HepG2 (cell line): ENCODE measurements at regions not wholly inside any gene's neighbourhood (a gene's known extent, or its start where the extent isn't known, plus 50 kb on each side); places are given as distances from the start of the nearest gene placed in this dataset.

Experiments
- ATAC-seq: fragments of 200-7000 bp; cut with Tn5 transposase; 3 replicates; pipeline ENCODE4 v1.9.1; 2020; ENCODE audit warnings: mild to moderate bottlenecking, moderate library complexity
- BruUV-seq: library from RNA; stranded (reverse); fragments of 400-500 nt; replicated peaks from 2 replicates; lab custom pipeline; 2021; lab: Mats Ljungman, UMichigan
- CTCF ChIA-PET: fragments of 300-600 bp; formaldehyde crosslinking; extraction: SDS; loops from one replicate; lab custom pipeline; 2021; ENCODE audit warnings: low total read pairs, inconsistent platforms, low intra/inter-chr PET ratio; lab: Yijun Ruan, JAX
- POLR2A ChIA-PET: fragments of 350-600 bp; sonication (Branson Sonifier 250); formaldehyde crosslinking; loops from one replicate; lab custom pipeline; 2020; ENCODE audit warnings: antibody characterized with exemption, inconsistent platforms; lab: Yijun Ruan, JAX
- DNase-seq: peaks from one replicate; pipeline ENCODE4 v3.0.0-alpha.2; 2015; ENCODE audit warnings: low spot score
- FAIRE-seq: peaks from 3 replicates; lab custom pipeline; 2011; peaks lifted over from hg19 to GRCh38; lab: Jason Lieb, UNC
- H2AFZ ChIP-seq: one replicate; pipeline ENCODE4 v1.6.1; 2011; ENCODE audit warnings: low read length, inconsistent platforms
- H3K27ac ChIP-seq: fragments of 300-600 bp; 3 replicates; pipeline ENCODE4 v1.8.0; 2011; ENCODE audit warnings: mixed run types, mild to moderate bottlenecking, mixed read lengths, low read length, inconsistent platforms; ENCODE audit not compliant: insufficient read depth; ENCODE audit errors: extremely low read length
- H3K27me3 ChIP-seq, 2 experiments: fragments of 200-600 bp in 1 of 2; 2 replicates in 1 of 2; 3 replicates in 1 of 2; pipeline versions ENCODE4 v1.6.0 to v1.8.0; 2011; ENCODE audit warnings: low read length in 2 of 2, mild to moderate bottlenecking in 2 of 2, moderate library complexity in 2 of 2, inconsistent platforms in 1 of 2; ENCODE audit not compliant: insufficient read depth in 2 of 2, control insufficient read depth in 1 of 2
- H3K36me3 ChIP-seq, 2 experiments: fragments of 200-600 bp in 1 of 2; replicated peaks in 1 of 2; 2 replicates in 1 of 2; 3 replicates in 1 of 2; pipeline versions ENCODE4 v1.5.1 to v1.8.0; 2011; ENCODE audit warnings: low read length in 2 of 2, inconsistent platforms in 1 of 2; ENCODE audit not compliant: insufficient read depth in 2 of 2, control insufficient read depth in 1 of 2
- H3K4me1 ChIP-seq: 2 replicates; pipeline ENCODE4 v1.5.1; 2012; ENCODE audit warnings: low read length, inconsistent platforms; ENCODE audit not compliant: insufficient read depth
- H3K4me2 ChIP-seq: 2 replicates; pipeline ENCODE4 v1.6.0; 2011; ENCODE audit warnings: low read depth, low read length, inconsistent platforms
- H3K4me3 ChIP-seq, 3 experiments: fragments of 200-600 bp in 1 of 3; sonication (generic), shearing (Covaris generic) in 1 of 3; replicated peaks in 1 of 3; 2 replicates each; pipeline ENCODE4 v1.5.1; 2011 to 2016; ENCODE audit warnings: low read length in 3 of 3, inconsistent platforms in 2 of 3, low read depth in 2 of 3, mild to moderate bottlenecking in 2 of 3, control low read depth in 1 of 3, mixed read lengths in 1 of 3; ENCODE audit not compliant: insufficient read depth in 1 of 3
- H3K79me2 ChIP-seq: one replicate; pipeline ENCODE4 v1.6.1; 2011; ENCODE audit warnings: low read length, inconsistent platforms; ENCODE audit not compliant: insufficient read depth
- H3K9ac ChIP-seq: 2 replicates; pipeline ENCODE4 v1.6.0; 2011; ENCODE audit warnings: mild to moderate bottlenecking, low read depth, low read length, inconsistent platforms; ENCODE audit not compliant: insufficient read depth
- H3K9me3 ChIP-seq: 2 replicates; pipeline ENCODE4 v1.5.1; 2012; ENCODE audit warnings: mild to moderate bottlenecking, low read length
- H4K20me1 ChIP-seq: 2 replicates; pipeline ENCODE4 v1.6.0; 2011; ENCODE audit warnings: inconsistent platforms, mild to moderate bottlenecking, low read length, moderate library complexity; ENCODE audit not compliant: insufficient read depth
- CEBPB ChIP-seq: IDR thresholded peaks from 2 replicates; pipeline ENCODE4 v1.6.1; 2011; ENCODE audit warnings: low read depth, low read length, improper control_type of control experiment, borderline replicate concordance
- DMTF1 ChIP-seq: sonication (generic); formaldehyde crosslinking; IDR thresholded peaks from 2 replicates; pipeline ENCODE4 v1.4.0; 2020; ENCODE audit warnings: mild to moderate bottlenecking, missing genetic modification reagents
- HNF4A ChIP-seq: sonication (generic); formaldehyde crosslinking; IDR thresholded peaks from 2 replicates; pipeline ENCODE4 v1.4.0; 2020; ENCODE audit warnings: missing genetic modification reagents
- HNF4G ChIP-seq, 2 experiments: sonication (generic) in 1 of 2; formaldehyde crosslinking in 1 of 2; IDR thresholded peaks; 2 replicates each; pipeline versions ENCODE4 v1.4.0 to v1.6.1; 2011 to 2020; ENCODE audit warnings: borderline replicate concordance in 2 of 2, low read depth in 2 of 2, mild to moderate bottlenecking in 2 of 2, low read length in 1 of 2, missing genetic modification reagents in 1 of 2, moderate library complexity in 1 of 2
- HOXA9 ChIP-seq: sonication (generic); formaldehyde crosslinking; IDR thresholded peaks from 2 replicates; pipeline ENCODE4 v1.8.1; 2022; ENCODE audit warnings: missing genetic modification reagents, mild to moderate bottlenecking, moderate library complexity, borderline replicate concordance
- MAX ChIP-seq: IDR thresholded peaks from 2 replicates; pipeline ENCODE4 v1.6.1; 2012; ENCODE audit warnings: inconsistent platforms
- PPARG ChIP-seq: conservative IDR thresholded peaks from 2 replicates; pipeline ENCODE4 v1.6.1; 2016; ENCODE audit warnings: missing biosample characterization, missing genetic modification reagents
- SRY ChIP-seq: sonication (generic); formaldehyde crosslinking; IDR thresholded peaks from 2 replicates; pipeline ENCODE4 v1.8.0; 2022; ENCODE audit warnings: mild to moderate bottlenecking, missing genetic modification reagents
- ZBTB7A ChIP-seq: sonication (generic); formaldehyde crosslinking; IDR thresholded peaks from 2 replicates; pipeline ENCODE4 v1.8.0; 2022; ENCODE audit warnings: mild to moderate bottlenecking, missing genetic modification reagents
- ZEB1 ChIP-seq: IDR thresholded peaks from 2 replicates; pipeline ENCODE4 v1.6.1; 2012; ENCODE audit warnings: mild to moderate bottlenecking, low read depth, inconsistent platforms; ENCODE audit not compliant: insufficient replicate concordance
- ZNF33A ChIP-seq: sonication (generic); formaldehyde crosslinking; IDR thresholded peaks from 2 replicates; pipeline ENCODE4 v1.5.1; 2020; ENCODE audit warnings: missing genetic modification reagents, mild to moderate bottlenecking, moderate library complexity, borderline replicate concordance
- ZNF441 ChIP-seq: sonication (generic); formaldehyde crosslinking; IDR thresholded peaks from 2 replicates; pipeline ENCODE4 v1.7.0; 2021; ENCODE audit warnings: missing genetic modification reagents, borderline replicate concordance
- ZSCAN31 ChIP-seq: sonication (generic); formaldehyde crosslinking; IDR thresholded peaks from 2 replicates; pipeline ENCODE4 v1.5.0; 2020; ENCODE audit warnings: low read depth, mild to moderate bottlenecking, missing genetic modification reagents
- WGBS: methylation state at CpG from one replicate; pipeline ENCODE4 v1.1.6; 2017; ENCODE audit warnings: low lambda C conversion rate; 5-methylcytosine and 5-hydroxymethylcytosine counted together
- in situ Hi-C: cut with HindIII; loops from 2 replicates; pipeline ENCODE4 v1.10.0; 2017; ENCODE audit warnings: low pct_unique_long_range_greater_than_20kb; ENCODE audit not compliant: extremely low pct_ligation_motif_present
- intact Hi-C: fragments of 100-400 bp; cut with micrococcal nuclease; formaldehyde crosslinking; loops from one replicate; pipeline ENCODE4 v1.10.0; 2022; ENCODE audit not compliant: unreplicated experiment
- TF ChIP-seq, protein P1 (sequence below): IDR thresholded peaks from 2 replicates; pipeline ENCODE4 v1.6.1; 2016; ENCODE audit warnings: missing compliant biosample characterization, missing genetic modification reagents, borderline replicate concordance
- TF ChIP-seq, protein P2 (sequence below): sonication (generic); formaldehyde crosslinking; conservative IDR thresholded peaks from 2 replicates; pipeline ENCODE4 v1.8.0; 2022; ENCODE audit warnings: missing genetic modification reagents
- TF ChIP-seq, protein P3 (sequence below): sonication (generic); formaldehyde crosslinking; conservative IDR thresholded peaks from 2 replicates; pipeline ENCODE4 v1.8.1; 2023; ENCODE audit warnings: missing genetic modification reagents
- TF ChIP-seq, protein P4 (sequence below): sonication (generic); formaldehyde crosslinking; IDR thresholded peaks from 2 replicates; pipeline ENCODE4 v1.4.0; 2020; ENCODE audit warnings: mild to moderate bottlenecking, missing genetic modification reagents

- Histone ChIP-seq H4K20me1 (no peaks in the 10 kb centered on the region), H3K9ac (no peak overlapping the region), H3K36me3 (no peaks in the 10 kb centered on the region), H3K4me2 (no peak overlapping the region), H3K4me3 (no peak overlapping the region), H2AFZ (no peak overlapping the region), H3K9me3 (peaks cover 58% of the 10 kb centered on the region), H3K4me1 (no peaks in the 10 kb centered on the region), H3K27ac (no peak overlapping the region), H3K79me2 (no peaks in the 10 kb centered on the region), H3K27me3 (no peaks in the 10 kb centered on the region; a peak in 1 of 5 replicates)
- 25% methylated on average over 3 of the region's 3 CpGs for WGBS
- in situ Hi-C loops (no loop called here), intact Hi-C loops (no loop called here)
- FAIRE-seq (no peak), DNase-seq (no peak), ATAC-seq (no peak)
- BruUV-seq = no TSS peak
- TF ChIP-seq DMTF1 (no peak), ZNF441 (CRISPR knock-in tag) (no peak), PPARG (CRISPR knock-in tag) (no peak), ZEB1 (no peak), CEBPB (no peak), HNF4A (no peak), ZSCAN31 (CRISPR knock-in tag) (no peak), HNF4G (IDR thresholded peaks at IDR 0.05; ENCODE audit: borderline replicate concordance, low read depth, low read length) (no peak), HNF4G (CRISPR knock-in tag; IDR thresholded peaks at IDR 0.05; ENCODE audit: borderline replicate concordance, low read depth) (no peak), ZNF33A (CRISPR knock-in tag) (no peak), ZBTB7A (no peak), SRY (CRISPR knock-in tag) (no peak), MAX (no peak), HOXA9 (CRISPR knock-in tag) (no peak)
- TF ChIP-seq, protein P1, sequence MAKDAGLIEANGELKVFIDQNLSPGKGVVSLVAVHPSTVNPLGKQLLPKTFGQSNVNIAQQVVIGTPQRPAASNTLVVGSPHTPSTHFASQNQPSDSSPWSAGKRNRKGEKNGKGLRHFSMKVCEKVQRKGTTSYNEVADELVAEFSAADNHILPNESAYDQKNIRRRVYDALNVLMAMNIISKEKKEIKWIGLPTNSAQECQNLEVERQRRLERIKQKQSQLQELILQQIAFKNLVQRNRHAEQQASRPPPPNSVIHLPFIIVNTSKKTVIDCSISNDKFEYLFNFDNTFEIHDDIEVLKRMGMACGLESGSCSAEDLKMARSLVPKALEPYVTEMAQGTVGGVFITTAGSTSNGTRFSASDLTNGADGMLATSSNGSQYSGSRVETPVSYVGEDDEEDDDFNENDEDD (CRISPR knock-in tag) = no peak
- TF ChIP-seq, protein P2, sequence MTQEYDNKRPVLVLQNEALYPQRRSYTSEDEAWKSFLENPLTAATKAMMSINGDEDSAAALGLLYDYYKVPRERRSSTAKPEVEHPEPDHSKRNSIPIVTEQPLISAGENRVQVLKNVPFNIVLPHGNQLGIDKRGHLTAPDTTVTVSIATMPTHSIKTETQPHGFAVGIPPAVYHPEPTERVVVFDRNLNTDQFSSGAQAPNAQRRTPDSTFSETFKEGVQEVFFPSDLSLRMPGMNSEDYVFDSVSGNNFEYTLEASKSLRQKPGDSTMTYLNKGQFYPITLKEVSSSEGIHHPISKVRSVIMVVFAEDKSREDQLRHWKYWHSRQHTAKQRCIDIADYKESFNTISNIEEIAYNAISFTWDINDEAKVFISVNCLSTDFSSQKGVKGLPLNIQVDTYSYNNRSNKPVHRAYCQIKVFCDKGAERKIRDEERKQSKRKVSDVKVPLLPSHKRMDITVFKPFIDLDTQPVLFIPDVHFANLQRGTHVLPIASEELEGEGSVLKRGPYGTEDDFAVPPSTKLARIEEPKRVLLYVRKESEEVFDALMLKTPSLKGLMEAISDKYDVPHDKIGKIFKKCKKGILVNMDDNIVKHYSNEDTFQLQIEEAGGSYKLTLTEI (CRISPR knock-in tag) = no peak
- TF ChIP-seq, protein P3, sequence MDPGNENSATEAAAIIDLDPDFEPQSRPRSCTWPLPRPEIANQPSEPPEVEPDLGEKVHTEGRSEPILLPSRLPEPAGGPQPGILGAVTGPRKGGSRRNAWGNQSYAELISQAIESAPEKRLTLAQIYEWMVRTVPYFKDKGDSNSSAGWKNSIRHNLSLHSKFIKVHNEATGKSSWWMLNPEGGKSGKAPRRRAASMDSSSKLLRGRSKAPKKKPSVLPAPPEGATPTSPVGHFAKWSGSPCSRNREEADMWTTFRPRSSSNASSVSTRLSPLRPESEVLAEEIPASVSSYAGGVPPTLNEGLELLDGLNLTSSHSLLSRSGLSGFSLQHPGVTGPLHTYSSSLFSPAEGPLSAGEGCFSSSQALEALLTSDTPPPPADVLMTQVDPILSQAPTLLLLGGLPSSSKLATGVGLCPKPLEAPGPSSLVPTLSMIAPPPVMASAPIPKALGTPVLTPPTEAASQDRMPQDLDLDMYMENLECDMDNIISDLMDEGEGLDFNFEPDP (CRISPR knock-in tag) = no peak
- TF ChIP-seq, protein P4, sequence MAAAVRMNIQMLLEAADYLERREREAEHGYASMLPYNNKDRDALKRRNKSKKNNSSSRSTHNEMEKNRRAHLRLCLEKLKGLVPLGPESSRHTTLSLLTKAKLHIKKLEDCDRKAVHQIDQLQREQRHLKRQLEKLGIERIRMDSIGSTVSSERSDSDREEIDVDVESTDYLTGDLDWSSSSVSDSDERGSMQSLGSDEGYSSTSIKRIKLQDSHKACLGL = no peak
- CTCF ChIA-PET = no interaction called here
- POLR2A ChIA-PET = no interaction called here
Observed at GRCh38 chr13:79997244-79997643, 343.7 kb downstream of the SPRY2 start.
